WTC11 (cell line): ENCODE measurements at regions not wholly inside any gene's neighbourhood (a gene's known extent, or its start where the extent isn't known, plus 50 kb on each side); places are given as distances from the start of the nearest gene placed in this dataset.

Experiments
- ATAC-seq: fragments of 200-7000 bp; cut with Tn5 transposase; 2 replicates; pipeline ENCODE4 v1.10.0; 2021; ENCODE audit warnings: mild to moderate bottlenecking, moderate library complexity
- CTCF ChIA-PET: fragments of 300-600 bp; sonication (Branson Sonifier 250); formaldehyde crosslinking; loops from one replicate; lab custom pipeline; 2021; ENCODE audit warnings: antibody characterized with exemption; lab: Charles Lee
- POLR2A ChIA-PET: fragments of 350-600 bp; sonication (Branson Sonifier 250); formaldehyde crosslinking; loops from one replicate; lab custom pipeline; 2021; ENCODE audit warnings: antibody characterized with exemption; lab: Charles Lee
- DNase-seq: peaks from one replicate; pipeline ENCODE4 v3.0.0; 2021; ENCODE audit warnings: low spot score
- H3K27ac Mint-ChIP-seq: 2 replicates; pipeline ENCODE4 v1.8.0; 2021; ENCODE audit warnings: mixed read lengths
- H3K27me3 Mint-ChIP-seq: 2 replicates; pipeline ENCODE4 v1.8.0; 2021; ENCODE audit warnings: low read depth, mild to moderate bottlenecking, moderate library complexity, mixed read lengths
- H3K36me3 Mint-ChIP-seq: 2 replicates; pipeline ENCODE4 v1.8.0; 2021; ENCODE audit warnings: mixed read lengths
- H3K4me1 Mint-ChIP-seq: 2 replicates; pipeline ENCODE4 v1.8.0; 2022; ENCODE audit warnings: mixed read lengths
- H3K4me3 Mint-ChIP-seq: 2 replicates; pipeline ENCODE4 v1.8.0; 2021; ENCODE audit warnings: mild to moderate bottlenecking, moderate library complexity, mixed read lengths
- H3K9me3 Mint-ChIP-seq: 2 replicates; pipeline ENCODE4 v1.8.0; 2021; ENCODE audit warnings: mixed read lengths
- E2F4 ChIP-seq: sonication (generic); formaldehyde crosslinking; IDR thresholded peaks from 2 replicates; pipeline ENCODE4 v1.8.1; 2022; ENCODE audit warnings: low read depth, mild to moderate bottlenecking, moderate library complexity, missing genetic modification reagents, borderline replicate concordance
- ERG ChIP-seq: fragments of 250-450 bp; sonication (Bioruptor Pico); IDR thresholded peaks from 2 replicates; pipeline ENCODE4 v1.8.0; 2021; ENCODE audit warnings: mild to moderate bottlenecking
- FOXJ3 ChIP-seq: sonication (generic); formaldehyde crosslinking; IDR thresholded peaks from 2 replicates; pipeline ENCODE4 v1.9.0; 2021; ENCODE audit warnings: missing genetic modification reagents, mild to moderate bottlenecking, borderline replicate concordance
- FOXK1 ChIP-seq: sonication (generic); formaldehyde crosslinking; IDR thresholded peaks from 2 replicates; pipeline ENCODE4 v1.8.0; 2022; ENCODE audit warnings: mild to moderate bottlenecking, moderate library complexity, missing genetic modification reagents
- FOXP4 ChIP-seq: sonication (generic); formaldehyde crosslinking; IDR thresholded peaks from 2 replicates; pipeline ENCODE4 v1.8.0; 2022; ENCODE audit warnings: mild to moderate bottlenecking, missing genetic modification reagents
- GABPB1 ChIP-seq: sonication (generic); formaldehyde crosslinking; IDR thresholded peaks from 2 replicates; pipeline ENCODE4 v1.8.1; 2023; ENCODE audit warnings: mild to moderate bottlenecking, missing genetic modification reagents
- MYBL2 ChIP-seq: sonication (generic); formaldehyde crosslinking; IDR thresholded peaks from 2 replicates; pipeline ENCODE4 v1.8.1; 2023; ENCODE audit warnings: mild to moderate bottlenecking, moderate library complexity, missing genetic modification reagents
- NFATC4 ChIP-seq: fragments of 250-450 bp; sonication (Bioruptor Pico); IDR thresholded peaks from 2 replicates; pipeline ENCODE4 v1.9.0; 2021; ENCODE audit warnings: mild to moderate bottlenecking
- NR3C1 ChIP-seq: sonication (generic); formaldehyde crosslinking; conservative IDR thresholded peaks from 2 replicates; pipeline ENCODE4 v1.8.1; 2023; ENCODE audit warnings: low read depth, mild to moderate bottlenecking, missing genetic modification reagents
- PRDM15 ChIP-seq: sonication (generic); formaldehyde crosslinking; IDR thresholded peaks from 2 replicates; pipeline ENCODE4 v1.8.0; 2022; ENCODE audit warnings: missing genetic modification reagents
- SP1 ChIP-seq: sonication (generic); formaldehyde crosslinking; conservative IDR thresholded peaks from 2 replicates; pipeline ENCODE4 v1.8.1; 2022; ENCODE audit warnings: missing genetic modification reagents
- USF1 ChIP-seq: sonication (generic); formaldehyde crosslinking; IDR thresholded peaks from 2 replicates; pipeline ENCODE4 v1.8.0; 2022; ENCODE audit warnings: mild to moderate bottlenecking, missing genetic modification reagents
- USF2 ChIP-seq: sonication (generic); formaldehyde crosslinking; IDR thresholded peaks from 2 replicates; pipeline ENCODE4 v1.8.1; 2023; ENCODE audit warnings: mild to moderate bottlenecking, missing genetic modification reagents, moderate library complexity
- ZMAT4 ChIP-seq: fragments of 250-450 bp; sonication (Bioruptor Pico); IDR thresholded peaks from 2 replicates; pipeline ENCODE4 v1.9.0; 2021; ENCODE audit warnings: mild to moderate bottlenecking
- ZNF138 ChIP-seq: sonication (generic); formaldehyde crosslinking; conservative IDR thresholded peaks from 2 replicates; pipeline ENCODE4 v1.8.1; 2022; ENCODE audit warnings: mild to moderate bottlenecking, moderate library complexity, missing genetic modification reagents
- ZNF232 ChIP-seq: sonication (generic); formaldehyde crosslinking; IDR thresholded peaks from 2 replicates; pipeline ENCODE4 v1.8.0; 2022; ENCODE audit warnings: mild to moderate bottlenecking, missing genetic modification reagents
- ZNF425 ChIP-seq: fragments of 250-450 bp; sonication (Bioruptor Pico); conservative IDR thresholded peaks from 2 replicates; pipeline ENCODE4 v1.9.0; 2021; ENCODE audit warnings: mild to moderate bottlenecking

- TF ChIP-seq PRDM15 (CRISPR knock-in tag) (no peak), MYBL2 (CRISPR knock-in tag) (no peak), FOXP4 (no peak), ZNF425 (CRISPR knock-in tag) (no peak)
These were observed 88.0 kb upstream of the IVNS1ABP start (continued) for GRCh38 chr1:185404907-185405568.

GRCh38 chr1:185404291-185404690, 87.2 kb upstream of the IVNS1ABP start:
- H3K36me3 Mint-ChIP-seq = peaks cover 10% of the 10 kb centered on the region
- no peaks in the 10 kb centered on the region for H3K27me3 Mint-ChIP-seq
- ChIA-PET CTCF (no interaction called here), POLR2A (no interaction called here)
- peaks cover 34% of the 10 kb centered on the region for H3K4me1 Mint-ChIP-seq
- DNase-seq (no peak), ATAC-seq (no peak; the same call in 1 of the 2 replicates)
- H3K4me3 Mint-ChIP-seq = no peak overlapping the region
- H3K9me3 Mint-ChIP-seq = peaks cover 16% of the 10 kb centered on the region
- no peak overlapping the region for H3K27ac Mint-ChIP-seq
- TF ChIP-seq NR3C1 (CRISPR knock-in tag) = no peak
- TF ChIP-seq SP1 (CRISPR knock-in tag) = no peak
- no peak for TF ChIP-seq FOXK1 (CRISPR knock-in tag)
- no peak for TF ChIP-seq NFATC4 (CRISPR knock-in tag)
- TF ChIP-seq ERG (CRISPR knock-in tag) = no peak
- TF ChIP-seq ZNF232 (CRISPR knock-in tag) = no peak
- no peak for TF ChIP-seq PRDM15 (CRISPR knock-in tag)
- no peak for TF ChIP-seq USF1 (CRISPR knock-in tag)
- no peak for TF ChIP-seq USF2 (CRISPR knock-in tag)
- TF ChIP-seq ZMAT4 (CRISPR knock-in tag) = no peak
- TF ChIP-seq ZNF138 (CRISPR knock-in tag) = no peak
- TF ChIP-seq FOXJ3 (CRISPR knock-in tag) = no peak
- no peak for TF ChIP-seq E2F4
- no peak for TF ChIP-seq GABPB1 (CRISPR knock-in tag)
